Keratinocyte (primary cell): ENCODE measurements at regions not wholly inside any gene's neighbourhood (a gene's known extent, or its start where the extent isn't known, plus 50 kb on each side); places are given as distances from the start of the nearest gene placed in this dataset.

ENCODE experiments used
- CTCF ChIP-seq, 3 experiments: IDR thresholded peaks in 1 of 3; conservative IDR thresholded peaks in 1 of 3; optimal IDR thresholded peaks in 1 of 3; 2 replicates in 2 of 3; 3 replicates in 1 of 3; pipeline versions ENCODE3 to v1.5.1; 2011; ENCODE audit warnings: low read length in 3 of 3, mild to moderate bottlenecking in 3 of 3, moderate library complexity in 2 of 3, control low read depth in 1 of 3, inconsistent platforms in 1 of 3; ENCODE audit not compliant: insufficient read depth in 2 of 3; ENCODE audit errors: extremely low read depth in 1 of 3
- EZH2 ChIP-seq: IDR thresholded peaks from one replicate; pipeline ENCODE4 v1.6.1; 2012; ENCODE audit warnings: inconsistent platforms, mild to moderate bottlenecking, low read length, moderate library complexity

DNA sequence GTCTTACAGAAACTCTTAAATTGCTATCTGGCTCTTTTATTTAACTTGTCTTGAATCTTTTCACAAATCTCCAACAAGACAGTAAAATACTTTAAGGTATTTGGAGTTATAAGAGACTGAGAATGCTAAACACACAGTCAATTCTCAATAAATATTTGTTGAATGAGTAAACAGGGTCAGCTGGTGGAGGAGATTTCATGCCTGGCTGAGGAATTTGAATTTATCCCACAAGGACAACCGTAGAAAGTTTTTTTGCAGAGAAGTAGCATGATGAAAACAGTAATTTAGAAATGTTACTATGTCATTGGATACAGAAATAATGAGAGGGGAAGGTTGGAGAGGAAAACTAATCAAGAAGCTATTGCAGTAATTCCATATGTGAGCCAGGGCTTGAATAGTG, 1223.7 kb downstream of the PCDH17 start:
- TF ChIP-seq CTCF (optimal IDR thresholded peaks at IDR 0.05 in 1 of 3, IDR thresholded peaks at IDR 0.05 in 1 of 3, conservative IDR thresholded peaks at IDR 0.05 in 1 of 3; ENCODE audit: extremely low read depth in 1 of 3, insufficient read depth in 2 of 3, low read length in 3 of 3) = no peak
- TF ChIP-seq EZH2 = no peak
